ENCODE measurements at regions not wholly inside any gene's neighbourhood (a gene's known extent, or its start where the extent isn't known, plus 50 kb on each side); places are given as distances from the start of the nearest gene placed in this dataset.

GRCh38 chr2:238700506-238701340 lies 147.2 kb upstream of the TWIST2 start:
- no peak for DNase-seq (ENCODE audit: low read depth, low spot score)
- ChIA-PET POLR2A (no interaction called here), CTCF (no interaction called here)
- no peak for TF ChIP-seq CTCF (IDR thresholded peaks at IDR 0.05; ENCODE audit: insufficient read depth, low read length, missing control alignments)
- H3K4me3 ChIP-seq (ENCODE audit: low read depth, low read length) = no peak overlapping the region

DNA sequence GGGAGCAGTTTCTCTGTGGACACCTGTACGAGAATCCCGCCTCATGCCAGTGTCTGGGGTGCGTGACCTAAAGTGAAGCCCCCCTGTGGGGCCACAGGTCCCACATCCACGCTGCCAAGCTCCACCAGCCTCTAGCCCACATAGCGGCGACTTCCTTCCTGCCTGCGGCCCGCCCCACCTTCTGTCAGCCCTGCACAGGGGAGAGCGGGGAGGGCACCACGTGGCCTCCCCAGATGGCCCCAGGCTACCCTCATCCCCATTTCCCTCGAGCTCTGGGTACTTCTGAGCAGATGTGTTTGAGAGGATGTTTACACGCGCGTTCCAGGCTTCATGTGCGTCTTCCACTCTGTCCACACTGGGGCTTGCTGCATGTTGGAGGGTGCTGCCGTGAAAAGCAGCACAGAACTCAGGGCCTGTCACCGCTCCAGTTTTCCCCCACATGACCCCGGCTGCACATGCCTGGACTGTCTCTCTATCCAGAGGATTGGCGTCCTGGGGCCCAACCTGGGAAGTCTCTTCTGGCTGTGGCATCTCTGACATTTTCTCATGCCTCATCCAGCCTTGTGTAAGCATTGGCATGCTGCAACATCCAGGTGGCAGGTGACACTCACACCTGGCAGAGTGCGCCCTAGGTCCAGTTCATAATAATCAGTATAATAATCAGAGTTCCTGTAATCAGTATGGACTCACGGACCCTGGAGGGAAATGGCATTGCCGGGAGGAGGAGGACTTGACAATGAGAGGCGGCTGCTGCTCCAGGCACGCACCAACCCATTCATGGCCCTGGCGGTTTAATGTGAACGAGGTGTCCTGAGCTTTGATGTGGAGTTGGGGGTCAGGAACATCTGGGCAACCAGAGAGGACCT lies 146.3 kb upstream of the TWIST2 start:
- ChIA-PET CTCF (no interaction called here), POLR2A (no interaction called here)
- H3K4me3 ChIP-seq (ENCODE audit: low read depth, low read length) = no peak overlapping the region
- TF ChIP-seq CTCF (IDR thresholded peaks at IDR 0.05; ENCODE audit: insufficient read depth, low read length, missing control alignments) = no peak
- no peak for DNase-seq (ENCODE audit: low read depth, low spot score)

DNA sequence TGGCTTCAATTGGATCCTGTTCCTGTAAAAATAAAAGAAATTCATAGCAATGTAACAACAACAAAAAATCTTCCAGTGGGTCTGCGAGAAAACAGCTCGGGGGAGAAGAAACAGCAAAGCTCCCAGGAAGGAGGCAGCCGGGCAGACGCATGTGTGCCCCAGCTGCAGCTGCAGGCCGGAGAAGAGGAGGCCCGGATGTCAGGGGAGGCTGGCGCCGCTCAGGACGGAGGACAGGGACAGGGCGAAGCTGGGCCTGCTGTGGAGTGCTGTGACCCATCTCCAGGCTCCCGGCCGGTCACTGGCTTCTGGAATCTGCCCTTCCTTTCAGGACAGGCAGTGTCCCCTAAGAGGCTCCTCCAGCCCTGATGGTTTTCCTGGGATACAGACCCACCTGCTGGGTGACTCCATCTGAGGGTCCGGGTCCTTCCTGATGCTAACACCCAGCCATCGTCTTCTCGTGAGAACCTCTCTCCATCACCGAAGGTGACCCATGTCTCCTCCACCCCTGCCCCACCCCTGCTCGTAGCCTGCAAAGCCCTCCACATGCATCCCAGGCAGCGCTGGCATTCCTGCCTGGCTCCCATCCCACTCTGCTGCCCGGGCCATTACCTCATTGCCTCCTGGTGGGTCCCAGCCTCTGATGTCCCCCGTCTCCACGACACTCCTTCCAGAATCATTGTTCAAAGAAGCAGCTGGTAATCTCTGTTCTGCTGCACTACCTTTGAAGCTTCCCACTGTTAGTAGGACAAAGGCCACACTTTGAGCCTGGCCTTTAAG lies 145.4 kb upstream of the TWIST2 start:
- no peak for TF ChIP-seq CTCF (IDR thresholded peaks at IDR 0.05; ENCODE audit: insufficient read depth, low read length, missing control alignments)
- DNase-seq (ENCODE audit: low read depth, low spot score) = no peak
- no peak overlapping the region for H3K4me3 ChIP-seq (ENCODE audit: low read depth, low read length)
- ChIA-PET CTCF (no interaction called here), POLR2A (no interaction called here)

- no peak for DNase-seq (ENCODE audit: low read depth, low spot score)
- ChIA-PET CTCF (no interaction called here), POLR2A (no interaction called here)
- TF ChIP-seq CTCF (IDR thresholded peaks at IDR 0.05; ENCODE audit: insufficient read depth, low read length, missing control alignments) = no peak
- no peak overlapping the region for H3K4me3 ChIP-seq (ENCODE audit: low read depth, low read length)
Observed at GRCh38 chr2:238703053-238703415, 144.9 kb upstream of the TWIST2 start.

- no peak overlapping the region for H3K4me3 ChIP-seq (ENCODE audit: low read depth, low read length)
- TF ChIP-seq CTCF (IDR thresholded peaks at IDR 0.05; ENCODE audit: insufficient read depth, low read length, missing control alignments) = no peak
- DNase-seq (ENCODE audit: low read depth, low spot score) = no peak
- CTCF ChIA-PET = interaction anchor here (1.4 kb wide), 1 partner anchor 27 kb away, joined by 3 read pairs; no protein-coding TSS in a partner anchor
- POLR2A ChIA-PET = no interaction called here
Observed at GRCh38 chr2:238703436-238703835, 144.4 kb upstream of the TWIST2 start.
